ENCODE measurements at regions not wholly inside any gene's neighbourhood (a gene's known extent, or its start where the extent isn't known, plus 50 kb on each side); places are given as distances from the start of the nearest gene placed in this dataset.

DNA sequence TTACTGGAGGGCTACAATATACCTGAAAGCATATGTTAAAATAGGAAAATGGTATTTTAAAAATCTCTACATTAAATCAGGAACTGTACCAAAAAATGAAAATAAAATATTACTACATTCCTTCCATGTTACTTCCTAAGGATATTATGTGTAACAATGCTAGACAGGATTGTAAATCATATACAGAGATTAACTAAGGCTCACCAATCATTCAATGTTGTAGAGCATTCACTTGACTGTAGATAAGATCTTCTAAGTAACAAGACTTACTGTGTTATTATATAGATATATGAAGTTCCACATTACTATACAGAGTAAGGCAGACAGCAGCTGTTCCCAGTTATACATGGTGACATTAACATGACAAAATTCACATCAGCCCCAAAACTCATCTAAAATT lies 1919.1 kb upstream of the CDH9 start:
- POLR2A ChIA-PET = no interaction called here
- intact Hi-C loops (cut with DNase I, micrococcal nuclease) = no loop called here
- Mint-ChIP-seq H3K4me3 (no peak overlapping the region), H3K36me3 (ENCODE audit: low read depth) (no peaks in the 10 kb centered on the region), H3K9me3 (peaks cover 9% of the 10 kb centered on the region), H3K27me3 (no peaks in the 10 kb centered on the region), H3K4me1 (ENCODE audit: low read depth) (no peaks in the 10 kb centered on the region), H3K27ac (no peak overlapping the region)
- Histone ChIP-seq H3K4me1 (ENCODE audit: insufficient read depth, low read length) (no peaks in the 10 kb centered on the region), H3K36me3 (ENCODE audit: insufficient read depth, low read length) (no peaks in the 10 kb centered on the region), H3K27ac (ENCODE audit: low read depth in 1 of 2, low read length in 2 of 2) (no peak overlapping the region), H3K27me3 (ENCODE audit: control insufficient read depth in 1 of 2, insufficient read depth in 2 of 2, low read length in 2 of 2) (no peaks in the 10 kb centered on the region), H3K4me3 (ENCODE audit: low read length) (no peak overlapping the region), H3K9me3 (ENCODE audit: control insufficient read depth in 1 of 2, insufficient read depth in 1 of 2, low read length in 2 of 2) (peaks cover 0 to 4% of the 10 kb centered on the region in 2 experiments)
- CTCF ChIA-PET = no interaction called here
- no peak for ATAC-seq (ENCODE audit: poor library complexity)
- TF ChIP-seq, protein P1, sequence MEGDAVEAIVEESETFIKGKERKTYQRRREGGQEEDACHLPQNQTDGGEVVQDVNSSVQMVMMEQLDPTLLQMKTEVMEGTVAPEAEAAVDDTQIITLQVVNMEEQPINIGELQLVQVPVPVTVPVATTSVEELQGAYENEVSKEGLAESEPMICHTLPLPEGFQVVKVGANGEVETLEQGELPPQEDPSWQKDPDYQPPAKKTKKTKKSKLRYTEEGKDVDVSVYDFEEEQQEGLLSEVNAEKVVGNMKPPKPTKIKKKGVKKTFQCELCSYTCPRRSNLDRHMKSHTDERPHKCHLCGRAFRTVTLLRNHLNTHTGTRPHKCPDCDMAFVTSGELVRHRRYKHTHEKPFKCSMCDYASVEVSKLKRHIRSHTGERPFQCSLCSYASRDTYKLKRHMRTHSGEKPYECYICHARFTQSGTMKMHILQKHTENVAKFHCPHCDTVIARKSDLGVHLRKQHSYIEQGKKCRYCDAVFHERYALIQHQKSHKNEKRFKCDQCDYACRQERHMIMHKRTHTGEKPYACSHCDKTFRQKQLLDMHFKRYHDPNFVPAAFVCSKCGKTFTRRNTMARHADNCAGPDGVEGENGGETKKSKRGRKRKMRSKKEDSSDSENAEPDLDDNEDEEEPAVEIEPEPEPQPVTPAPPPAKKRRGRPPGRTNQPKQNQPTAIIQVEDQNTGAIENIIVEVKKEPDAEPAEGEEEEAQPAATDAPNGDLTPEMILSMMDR (IDR thresholded peaks at IDR 0.05) = no peak
- DNase-seq = no peak

DNA sequence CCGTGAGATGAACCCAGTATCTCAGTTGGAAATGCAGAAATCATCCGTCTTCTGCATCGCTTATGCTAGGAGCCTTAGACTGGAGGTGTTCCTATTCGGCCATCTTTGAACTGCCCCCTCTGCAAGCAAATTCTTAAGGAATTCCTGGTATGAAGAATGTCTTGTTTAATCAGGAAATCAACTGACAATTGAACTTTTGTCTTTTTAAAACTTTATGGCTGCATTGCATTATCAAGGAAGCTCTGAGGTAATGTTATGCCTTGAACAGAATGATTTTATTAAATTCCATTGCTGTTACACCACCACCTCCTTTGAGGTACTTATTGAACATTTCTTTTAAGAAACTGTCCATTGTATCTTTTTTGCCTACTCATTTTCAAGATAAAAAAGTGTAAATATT lies 1915.7 kb upstream of the CDH9 start:
- Mint-ChIP-seq H3K4me3 (no peak overlapping the region), H3K27me3 (no peaks in the 10 kb centered on the region), H3K9me3 (peaks cover 8% of the 10 kb centered on the region), H3K27ac (no peak overlapping the region), H3K4me1 (ENCODE audit: low read depth) (no peaks in the 10 kb centered on the region), H3K36me3 (ENCODE audit: low read depth) (no peaks in the 10 kb centered on the region)
- H3K36me3 ChIP-seq (ENCODE audit: insufficient read depth, low read length) = no peaks in the 10 kb centered on the region
- peaks cover 0 to 4% of the 10 kb centered on the region in 2 experiments for H3K9me3 ChIP-seq (ENCODE audit: control insufficient read depth in 1 of 2, insufficient read depth in 1 of 2, low read length in 2 of 2)
- DNase-seq (no peak), ATAC-seq (ENCODE audit: poor library complexity) (no peak)
- no peaks in the 10 kb centered on the region for H3K4me1 ChIP-seq (ENCODE audit: insufficient read depth, low read length)
- H3K4me3 ChIP-seq (ENCODE audit: low read length) = no peak overlapping the region
- POLR2A ChIA-PET = no interaction called here
- H3K27ac ChIP-seq (ENCODE audit: low read depth in 1 of 2, low read length in 2 of 2) = no peak overlapping the region
- TF ChIP-seq, protein P1 (IDR thresholded peaks at IDR 0.05) = no peak
- H3K27me3 ChIP-seq (ENCODE audit: control insufficient read depth in 1 of 2, insufficient read depth in 2 of 2, low read length in 2 of 2) = no peaks in the 10 kb centered on the region
- CTCF ChIA-PET = no interaction called here
- intact Hi-C loops (cut with DNase I, micrococcal nuclease) = no loop called here

DNA sequence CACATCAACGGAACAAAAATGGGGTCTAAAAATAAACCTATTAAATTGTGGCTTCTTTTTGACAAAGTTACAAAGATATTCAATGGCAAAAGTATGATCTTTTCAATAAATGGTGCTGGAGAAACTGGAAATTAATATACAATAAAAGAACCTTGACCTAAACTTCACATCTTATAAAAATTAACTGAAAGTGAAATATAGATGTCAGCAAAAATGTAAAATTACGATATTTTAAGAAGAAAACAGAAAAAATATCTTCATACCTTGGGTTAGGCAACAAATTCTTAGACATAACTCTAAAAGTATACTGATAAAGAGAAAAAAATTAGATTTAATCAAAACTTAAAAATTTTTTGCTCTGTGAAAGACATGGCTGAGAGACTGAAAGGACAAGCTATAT lies 1909.5 kb upstream of the CDH9 start:
- CTCF ChIA-PET = no interaction called here
- H3K27ac ChIP-seq (ENCODE audit: low read depth in 1 of 2, low read length in 2 of 2) = no peak overlapping the region
- DNase-seq (no peak), ATAC-seq (ENCODE audit: poor library complexity) (no peak)
- POLR2A ChIA-PET = no interaction called here
- H3K4me1 ChIP-seq (ENCODE audit: insufficient read depth, low read length) = no peaks in the 10 kb centered on the region
- intact Hi-C loops (cut with DNase I, micrococcal nuclease) = no loop called here
- TF ChIP-seq, protein P1 (IDR thresholded peaks at IDR 0.05) = no peak
- H3K36me3 ChIP-seq (ENCODE audit: insufficient read depth, low read length) = no peaks in the 10 kb centered on the region
- H3K4me1 Mint-ChIP-seq (ENCODE audit: low read depth) = no peaks in the 10 kb centered on the region
- no peaks in the 10 kb centered on the region for H3K27me3 Mint-ChIP-seq
- H3K4me3 ChIP-seq (ENCODE audit: low read length) = no peak overlapping the region
- no peak overlapping the region for H3K4me3 Mint-ChIP-seq
- H3K9me3 Mint-ChIP-seq = peaks cover 10% of the 10 kb centered on the region
- no peaks in the 10 kb centered on the region for H3K36me3 Mint-ChIP-seq (ENCODE audit: low read depth)
- no peaks in the 10 kb centered on the region for H3K27me3 ChIP-seq (ENCODE audit: control insufficient read depth in 1 of 2, insufficient read depth in 2 of 2, low read length in 2 of 2)
- no peak overlapping the region for H3K27ac Mint-ChIP-seq
- no peaks in the 10 kb centered on the region for H3K9me3 ChIP-seq (ENCODE audit: control insufficient read depth in 1 of 2, insufficient read depth in 1 of 2, low read length in 2 of 2)

Measured in CD4-positive, alpha-beta T cell (primary cell).